ENCODE measurements at regions not wholly inside any gene's neighbourhood (a gene's known extent, or its start where the extent isn't known, plus 50 kb on each side); places are given as distances from the start of the nearest gene placed in this dataset.

GRCh38 chrX:30504309-30504708 lies 73.3 kb downstream of the TASL start:
- DNase-seq (ENCODE audit: low read depth), result peak; percentile 27
- no peak overlapping the region for H3K4me3 ChIP-seq (ENCODE audit: low read length)
- no peak for TF ChIP-seq CTCF (IDR thresholded peaks at IDR 0.05; ENCODE audit: insufficient read depth, low read depth, low read length, missing control alignments)

GRCh38 chrX:30495468-30495867 lies 82.1 kb downstream of the TASL start:
- H3K4me3 ChIP-seq (ENCODE audit: low read length), result no peak overlapping the region
- no peak for TF ChIP-seq CTCF (IDR thresholded peaks at IDR 0.05; ENCODE audit: insufficient read depth, low read depth, low read length, missing control alignments)
- no peak for DNase-seq (ENCODE audit: low read depth)

GRCh38 chrX:30493348-30493747 lies 84.2 kb downstream of the TASL start:
- no peak for DNase-seq (ENCODE audit: low read depth)
- no peak overlapping the region for H3K4me3 ChIP-seq (ENCODE audit: low read length)
- TF ChIP-seq CTCF (IDR thresholded peaks at IDR 0.05; ENCODE audit: insufficient read depth, low read depth, low read length, missing control alignments), result no peak

GRCh38 chrX:30489323-30489722 lies 88.2 kb downstream of the TASL start:
- DNase-seq (ENCODE audit: low read depth), result no peak

GRCh38 chrX:30488092-30488491 lies 89.5 kb downstream of the TASL start:
- peak; percentile 5 for DNase-seq (ENCODE audit: low read depth)
- peak; percentile 13 for TF ChIP-seq CTCF (IDR thresholded peaks at IDR 0.05; ENCODE audit: insufficient read depth, low read depth, low read length, missing control alignments)
- no peak overlapping the region for H3K4me3 ChIP-seq (ENCODE audit: low read length)

More at GRCh38 chrX:30489323-30489722, 88.2 kb downstream of the TASL start:
- TF ChIP-seq CTCF (IDR thresholded peaks at IDR 0.05; ENCODE audit: insufficient read depth, low read depth, low read length, missing control alignments), result no peak
- no peak overlapping the region for H3K4me3 ChIP-seq (ENCODE audit: low read length)

- TF ChIP-seq CTCF (IDR thresholded peaks at IDR 0.05; ENCODE audit: insufficient read depth, low read depth, low read length, missing control alignments), result no peak
- H3K4me3 ChIP-seq (ENCODE audit: low read length), result no peak overlapping the region
- no peak for DNase-seq (ENCODE audit: low read depth)
Measured at GRCh38 chrX:30483996-30484395, 93.6 kb downstream of the TASL start.

- H3K4me3 ChIP-seq (ENCODE audit: low read length), result no peak overlapping the region
- no peak for DNase-seq (ENCODE audit: low read depth)
- TF ChIP-seq CTCF (IDR thresholded peaks at IDR 0.05; ENCODE audit: insufficient read depth, low read depth, low read length, missing control alignments), result no peak
Measured at GRCh38 chrX:30468471-30468870, 109.1 kb downstream of the TASL start.
